WTC11 (cell line): ENCODE measurements at regions not wholly inside any gene's neighbourhood (a gene's known extent, or its start where the extent isn't known, plus 50 kb on each side); places are given as distances from the start of the nearest gene placed in this dataset.

Experiments used
- ATF2 ChIP-seq: sonication (generic); formaldehyde crosslinking; IDR thresholded peaks from 2 replicates; pipeline ENCODE4 v1.8.1; 2022; ENCODE audit warnings: low read depth, missing genetic modification reagents, borderline replicate concordance
- CTCF ChIP-seq: fragments of 200-600 bp; IDR thresholded peaks from 2 replicates; pipeline ENCODE4 v1.8.0; 2022; ENCODE audit warnings: antibody characterized with exemption
- ESRRA ChIP-seq: sonication (generic); formaldehyde crosslinking; IDR thresholded peaks from 2 replicates; pipeline ENCODE4 v1.8.1; 2022; ENCODE audit warnings: mild to moderate bottlenecking, missing genetic modification reagents, borderline replicate concordance
- FOXJ3 ChIP-seq: sonication (generic); formaldehyde crosslinking; IDR thresholded peaks from 2 replicates; pipeline ENCODE4 v1.9.0; 2021; ENCODE audit warnings: missing genetic modification reagents, mild to moderate bottlenecking, borderline replicate concordance
- GABPB1 ChIP-seq: sonication (generic); formaldehyde crosslinking; IDR thresholded peaks from 2 replicates; pipeline ENCODE4 v1.8.1; 2023; ENCODE audit warnings: mild to moderate bottlenecking, missing genetic modification reagents
- JUN ChIP-seq: sonication (generic); formaldehyde crosslinking; IDR thresholded peaks from 2 replicates; pipeline ENCODE4 v1.8.0; 2023; ENCODE audit warnings: mild to moderate bottlenecking, missing genetic modification reagents
- NFYB ChIP-seq: sonication (generic); formaldehyde crosslinking; conservative IDR thresholded peaks from 2 replicates; pipeline ENCODE4 v1.8.0; 2022; ENCODE audit warnings: low read depth, missing genetic modification reagents
- NR1H2 ChIP-seq: sonication (generic); formaldehyde crosslinking; IDR thresholded peaks from 2 replicates; pipeline ENCODE4 v1.9.0; 2021; ENCODE audit warnings: mild to moderate bottlenecking, moderate library complexity, missing genetic modification reagents
- ZNF512 ChIP-seq: sonication (generic); formaldehyde crosslinking; IDR thresholded peaks from 2 replicates; pipeline ENCODE4 v1.8.1; 2022; ENCODE audit warnings: missing genetic modification reagents, borderline replicate concordance
- TF ChIP-seq, protein P1 (sequence below): sonication (generic); formaldehyde crosslinking; IDR thresholded peaks from 2 replicates; pipeline ENCODE4 v1.8.1; 2023; ENCODE audit warnings: mild to moderate bottlenecking, missing genetic modification reagents, moderate library complexity
- TF ChIP-seq, protein P2 (sequence below): sonication (generic); formaldehyde crosslinking; IDR thresholded peaks from 2 replicates; pipeline ENCODE4 v1.8.1; 2023; ENCODE audit warnings: mild to moderate bottlenecking, moderate library complexity, missing genetic modification reagents
- TF ChIP-seq, protein P3 (sequence below): sonication (generic); formaldehyde crosslinking; IDR thresholded peaks from 2 replicates; pipeline ENCODE4 v1.8.0; 2022; ENCODE audit warnings: mild to moderate bottlenecking, missing genetic modification reagents
- TF ChIP-seq, protein P4 (sequence below): sonication (generic); formaldehyde crosslinking; IDR thresholded peaks from 2 replicates; pipeline ENCODE4 v1.8.0; 2022; ENCODE audit warnings: missing genetic modification reagents

DNA sequence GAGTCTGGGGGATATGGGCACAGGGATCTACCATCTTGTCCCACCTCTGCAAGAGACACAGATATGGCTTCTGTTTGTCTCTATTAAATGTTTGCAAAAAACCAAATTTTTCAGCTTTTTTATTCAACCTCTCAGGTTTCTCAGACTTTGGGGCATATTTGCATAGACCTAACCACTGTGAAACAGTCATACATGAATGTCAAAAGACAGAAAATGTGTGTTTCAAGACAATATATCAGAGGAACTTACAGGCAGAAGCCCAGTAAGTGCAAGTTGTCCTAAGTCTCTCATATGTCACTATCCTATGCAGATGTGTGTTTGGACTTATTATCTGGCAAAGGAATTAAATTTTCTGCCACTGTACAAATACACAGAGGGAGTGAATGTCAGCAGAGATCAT, 951.2 kb downstream of the PCDH18 start:
- TF ChIP-seq, protein P1, sequence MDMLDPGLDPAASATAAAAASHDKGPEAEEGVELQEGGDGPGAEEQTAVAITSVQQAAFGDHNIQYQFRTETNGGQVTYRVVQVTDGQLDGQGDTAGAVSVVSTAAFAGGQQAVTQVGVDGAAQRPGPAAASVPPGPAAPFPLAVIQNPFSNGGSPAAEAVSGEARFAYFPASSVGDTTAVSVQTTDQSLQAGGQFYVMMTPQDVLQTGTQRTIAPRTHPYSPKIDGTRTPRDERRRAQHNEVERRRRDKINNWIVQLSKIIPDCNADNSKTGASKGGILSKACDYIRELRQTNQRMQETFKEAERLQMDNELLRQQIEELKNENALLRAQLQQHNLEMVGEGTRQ (CRISPR knock-in tag), result no peak
- no peak for TF ChIP-seq NR1H2 (CRISPR knock-in tag)
- TF ChIP-seq CTCF, result no peak
- no peak for TF ChIP-seq ZNF512
- TF ChIP-seq, protein P2, sequence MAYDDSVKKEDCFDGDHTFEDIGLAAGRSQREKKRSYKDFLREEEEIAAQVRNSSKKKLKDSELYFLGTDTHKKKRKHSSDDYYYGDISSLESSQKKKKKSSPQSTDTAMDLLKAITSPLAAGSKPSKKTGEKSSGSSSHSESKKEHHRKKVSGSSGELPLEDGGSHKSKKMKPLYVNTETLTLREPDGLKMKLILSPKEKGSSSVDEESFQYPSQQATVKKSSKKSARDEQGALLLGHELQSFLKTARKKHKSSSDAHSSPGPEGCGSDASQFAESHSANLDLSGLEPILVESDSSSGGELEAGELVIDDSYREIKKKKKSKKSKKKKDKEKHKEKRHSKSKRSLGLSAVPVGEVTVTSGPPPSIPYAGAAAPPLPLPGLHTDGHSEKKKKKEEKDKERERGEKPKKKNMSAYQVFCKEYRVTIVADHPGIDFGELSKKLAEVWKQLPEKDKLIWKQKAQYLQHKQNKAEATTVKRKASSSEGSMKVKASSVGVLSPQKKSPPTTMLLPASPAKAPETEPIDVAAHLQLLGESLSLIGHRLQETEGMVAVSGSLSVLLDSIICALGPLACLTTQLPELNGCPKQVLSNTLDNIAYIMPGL (CRISPR knock-in tag), result no peak
- TF ChIP-seq FOXJ3 (CRISPR knock-in tag), result no peak
- TF ChIP-seq GABPB1 (CRISPR knock-in tag), result no peak
- TF ChIP-seq, protein P3, sequence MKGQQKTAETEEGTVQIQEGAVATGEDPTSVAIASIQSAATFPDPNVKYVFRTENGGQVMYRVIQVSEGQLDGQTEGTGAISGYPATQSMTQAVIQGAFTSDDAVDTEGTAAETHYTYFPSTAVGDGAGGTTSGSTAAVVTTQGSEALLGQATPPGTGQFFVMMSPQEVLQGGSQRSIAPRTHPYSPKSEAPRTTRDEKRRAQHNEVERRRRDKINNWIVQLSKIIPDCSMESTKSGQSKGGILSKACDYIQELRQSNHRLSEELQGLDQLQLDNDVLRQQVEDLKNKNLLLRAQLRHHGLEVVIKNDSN, result no peak
- TF ChIP-seq, protein P4, sequence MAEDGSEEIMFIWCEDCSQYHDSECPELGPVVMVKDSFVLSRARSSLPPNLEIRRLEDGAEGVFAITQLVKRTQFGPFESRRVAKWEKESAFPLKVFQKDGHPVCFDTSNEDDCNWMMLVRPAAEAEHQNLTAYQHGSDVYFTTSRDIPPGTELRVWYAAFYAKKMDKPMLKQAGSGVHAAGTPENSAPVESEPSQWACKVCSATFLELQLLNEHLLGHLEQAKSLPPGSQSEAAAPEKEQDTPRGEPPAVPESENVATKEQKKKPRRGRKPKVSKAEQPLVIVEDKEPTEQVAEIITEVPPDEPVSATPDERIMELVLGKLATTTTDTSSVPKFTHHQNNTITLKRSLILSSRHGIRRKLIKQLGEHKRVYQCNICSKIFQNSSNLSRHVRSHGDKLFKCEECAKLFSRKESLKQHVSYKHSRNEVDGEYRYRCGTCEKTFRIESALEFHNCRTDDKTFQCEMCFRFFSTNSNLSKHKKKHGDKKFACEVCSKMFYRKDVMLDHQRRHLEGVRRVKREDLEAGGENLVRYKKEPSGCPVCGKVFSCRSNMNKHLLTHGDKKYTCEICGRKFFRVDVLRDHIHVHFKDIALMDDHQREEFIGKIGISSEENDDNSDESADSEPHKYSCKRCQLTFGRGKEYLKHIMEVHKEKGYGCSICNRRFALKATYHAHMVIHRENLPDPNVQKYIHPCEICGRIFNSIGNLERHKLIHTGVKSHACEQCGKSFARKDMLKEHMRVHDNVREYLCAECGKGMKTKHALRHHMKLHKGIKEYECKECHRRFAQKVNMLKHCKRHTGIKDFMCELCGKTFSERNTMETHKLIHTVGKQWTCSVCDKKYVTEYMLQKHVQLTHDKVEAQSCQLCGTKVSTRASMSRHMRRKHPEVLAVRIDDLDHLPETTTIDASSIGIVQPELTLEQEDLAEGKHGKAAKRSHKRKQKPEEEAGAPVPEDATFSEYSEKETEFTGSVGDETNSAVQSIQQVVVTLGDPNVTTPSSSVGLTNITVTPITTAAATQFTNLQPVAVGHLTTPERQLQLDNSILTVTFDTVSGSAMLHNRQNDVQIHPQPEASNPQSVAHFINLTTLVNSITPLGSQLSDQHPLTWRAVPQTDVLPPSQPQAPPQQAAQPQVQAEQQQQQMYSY (CRISPR knock-in tag), result no peak
- TF ChIP-seq ATF2 (CRISPR knock-in tag), result no peak
- no peak for TF ChIP-seq ESRRA (CRISPR knock-in tag)
- TF ChIP-seq NFYB, result no peak
- no peak for TF ChIP-seq JUN (CRISPR knock-in tag)
